CD14-positive monocyte (primary cell): ENCODE measurements at regions not wholly inside any gene's neighbourhood (a gene's known extent, or its start where the extent isn't known, plus 50 kb on each side); places are given as distances from the start of the nearest gene placed in this dataset.
A peak's percentile ranks its signal among the peaks of the same experiment; 100 is the strongest.

Experiments
- DNase-seq, 3 donors: peaks; one replicate each; pipeline ENCODE4 v3.0.0-alpha.2; 2011 to 2022
- H2AFZ ChIP-seq: 2 replicates; pipeline ENCODE4 v1.6.0; 2012; ENCODE audit warnings: mild to moderate bottlenecking, low read depth, low read length, inconsistent platforms; ENCODE audit not compliant: insufficient read depth, poor library complexity, severe bottlenecking
- H3K27ac ChIP-seq, 2 donors: 1 replicate in 1 of 2; 2 replicates in 1 of 2; pipeline ENCODE4 v1.5.1; 2012 to 2013; ENCODE audit warnings: low read length in 2 of 2, control low read depth in 1 of 2, inconsistent platforms in 1 of 2, low read depth in 1 of 2, mild to moderate bottlenecking in 1 of 2
- H3K27me3 ChIP-seq, 2 donors: one replicate each; pipeline versions ENCODE4 v1.6.0 to v1.6.1; 2011 to 2013; ENCODE audit warnings: low read length in 2 of 2; ENCODE audit not compliant: control insufficient read depth in 2 of 2, insufficient read depth in 2 of 2
- H3K36me3 ChIP-seq, 2 donors: replicated peaks in 1 of 2; 1 replicate in 1 of 2; 2 replicates in 1 of 2; pipeline versions ENCODE4 v1.5.1 to v1.6.1; 2012 to 2013; ENCODE audit warnings: low read length in 2 of 2, control low read depth in 1 of 2, inconsistent platforms in 1 of 2, mild to moderate bottlenecking in 1 of 2; ENCODE audit not compliant: insufficient read depth in 2 of 2, control insufficient read depth in 1 of 2
- H3K4me1 ChIP-seq, 2 donors: 1 replicate in 1 of 2; 2 replicates in 1 of 2; pipeline versions ENCODE4 v1.5.1 to v1.6.1; 2012 to 2013; ENCODE audit warnings: low read length in 2 of 2, control low read depth in 1 of 2, inconsistent platforms in 1 of 2, mild to moderate bottlenecking in 1 of 2, moderate library complexity in 1 of 2; ENCODE audit not compliant: insufficient read depth in 2 of 2, control insufficient read depth in 1 of 2
- H3K4me2 ChIP-seq: replicated peaks from 2 replicates; pipeline ENCODE3; 2012; ENCODE audit warnings: low read length, moderate library complexity, mild to moderate bottlenecking; ENCODE audit not compliant: poor library complexity, severe bottlenecking; ENCODE audit errors: extremely low read depth
- H3K4me3 ChIP-seq, 3 experiments: fragments of 200-600 bp in 1 of 3; sonication (generic) in 1 of 3; replicated peaks in 1 of 3; 1 replicate in 2 of 3; 2 replicates in 1 of 3; pipeline ENCODE4 v1.5.1; 2011 to 2013; ENCODE audit warnings: low read length in 3 of 3, mild to moderate bottlenecking in 3 of 3, control low read depth in 2 of 3, low read depth in 2 of 3, inconsistent platforms in 1 of 3, moderate library complexity in 1 of 3
- H3K79me2 ChIP-seq: 2 replicates; pipeline ENCODE4 v1.6.0; 2012; ENCODE audit warnings: mild to moderate bottlenecking, control low read depth, inconsistent platforms, low read length, moderate library complexity; ENCODE audit not compliant: insufficient read depth
- H3K9ac ChIP-seq: 2 replicates; pipeline ENCODE4 v1.6.0; 2017; ENCODE audit warnings: low read length, mild to moderate bottlenecking; ENCODE audit not compliant: insufficient read depth, poor library complexity, severe bottlenecking
- H3K9me3 ChIP-seq, 2 donors: replicated peaks in 1 of 2; 1 replicate in 1 of 2; 2 replicates in 1 of 2; pipeline versions ENCODE4 v1.5.1 to v1.6.1; 2012 to 2013; ENCODE audit warnings: low read length in 2 of 2, control low read depth in 1 of 2; ENCODE audit not compliant: control insufficient read depth in 1 of 2, insufficient read depth in 1 of 2
- H4K20me1 ChIP-seq: 2 replicates; pipeline ENCODE4 v1.6.0; 2012; ENCODE audit warnings: mild to moderate bottlenecking, low read length, control low read depth, moderate library complexity; ENCODE audit not compliant: insufficient read depth
- H3K27ac Mint-ChIP-seq, 7 donors: one replicate each; pipeline ENCODE4 v1.8.0; 2020; ENCODE audit warnings: mild to moderate bottlenecking in 7 of 7, mixed read lengths in 7 of 7, moderate library complexity in 6 of 7, inconsistent platforms in 2 of 7
- H3K27me3 Mint-ChIP-seq, 3 donors: one replicate each; pipeline ENCODE4 v1.8.0; 2021 to 2022; ENCODE audit warnings: low read depth in 3 of 3, mild to moderate bottlenecking in 3 of 3, mixed read lengths in 3 of 3, moderate library complexity in 3 of 3, inconsistent platforms in 1 of 3
- H3K36me3 Mint-ChIP-seq, 2 donors: one replicate each; pipeline ENCODE4 v1.8.0; 2020; ENCODE audit warnings: mixed read lengths in 2 of 2, inconsistent platforms in 1 of 2, mild to moderate bottlenecking in 1 of 2
- H3K4me1 Mint-ChIP-seq: one replicate; pipeline ENCODE4 v1.8.0; 2020; ENCODE audit warnings: mild to moderate bottlenecking, mixed read lengths
- H3K4me3 Mint-ChIP-seq, 2 donors: one replicate each; pipeline ENCODE4 v1.8.0; 2020; ENCODE audit warnings: mild to moderate bottlenecking in 2 of 2, mixed read lengths in 2 of 2, moderate library complexity in 1 of 2
- H3K9me3 Mint-ChIP-seq, 7 donors: one replicate each; pipeline ENCODE4 v1.8.0; 2020 to 2022; ENCODE audit warnings: mixed read lengths in 7 of 7, mild to moderate bottlenecking in 6 of 7, moderate library complexity in 6 of 7, inconsistent platforms in 2 of 7
- WGBS: methylation state at CpG from one replicate; pipeline ENCODE4 v1.1.5; 2013; ENCODE audit warnings: missing lambda C conversion rate; ENCODE audit not compliant: insufficient coverage; 5-methylcytosine and 5-hydroxymethylcytosine counted together
- intact Hi-C, 2 donors: fragments of 100-400 bp; cut with micrococcal nuclease; formaldehyde crosslinking; loops; one replicate each; pipeline versions ENCODE4 v1.15.0 to v1.15.1; 2023
- TF ChIP-seq, protein P1 (sequence below): fragments of 200-600 bp; IDR thresholded peaks from one replicate; pipeline ENCODE4 v1.8.0; 2022; ENCODE audit warnings: antibody characterized with exemption, mild to moderate bottlenecking

- Histone ChIP-seq H3K79me2 (no peaks in the 10 kb centered on the region), H3K27me3 (no peaks in the 10 kb centered on the region), H3K9ac (no peak overlapping the region), H3K4me3 (no peak overlapping the region), H3K4me1 (no peaks in the 10 kb centered on the region), H4K20me1 (no peaks in the 10 kb centered on the region), H3K9me3 (peaks cover 0 to 4% of the 10 kb centered on the region in 2 donors), H2AFZ (no peak overlapping the region), H3K27ac (no peak overlapping the region), H3K36me3 (no peaks in the 10 kb centered on the region), H3K4me2 (no peak overlapping the region)
- H3K27ac Mint-ChIP-seq: peak overlapping the region in 1 of 7 donors; percentile 2
- no peak for DNase-seq
- 100% methylated on average over 1 of the region's 9 CpGs for WGBS
- H3K4me3 Mint-ChIP-seq: no peak overlapping the region
- intact Hi-C loops: no loop called here
- H3K9me3 Mint-ChIP-seq: peaks cover 0 to 7% (median 5%) of the 10 kb centered on the region in 7 donors
- peaks cover 0 to 3% (median 0%) of the 10 kb centered on the region in 3 donors for H3K27me3 Mint-ChIP-seq
- no peaks in the 10 kb centered on the region for H3K4me1 Mint-ChIP-seq
- H3K36me3 Mint-ChIP-seq: no peaks in the 10 kb centered on the region
- TF ChIP-seq, protein P1, sequence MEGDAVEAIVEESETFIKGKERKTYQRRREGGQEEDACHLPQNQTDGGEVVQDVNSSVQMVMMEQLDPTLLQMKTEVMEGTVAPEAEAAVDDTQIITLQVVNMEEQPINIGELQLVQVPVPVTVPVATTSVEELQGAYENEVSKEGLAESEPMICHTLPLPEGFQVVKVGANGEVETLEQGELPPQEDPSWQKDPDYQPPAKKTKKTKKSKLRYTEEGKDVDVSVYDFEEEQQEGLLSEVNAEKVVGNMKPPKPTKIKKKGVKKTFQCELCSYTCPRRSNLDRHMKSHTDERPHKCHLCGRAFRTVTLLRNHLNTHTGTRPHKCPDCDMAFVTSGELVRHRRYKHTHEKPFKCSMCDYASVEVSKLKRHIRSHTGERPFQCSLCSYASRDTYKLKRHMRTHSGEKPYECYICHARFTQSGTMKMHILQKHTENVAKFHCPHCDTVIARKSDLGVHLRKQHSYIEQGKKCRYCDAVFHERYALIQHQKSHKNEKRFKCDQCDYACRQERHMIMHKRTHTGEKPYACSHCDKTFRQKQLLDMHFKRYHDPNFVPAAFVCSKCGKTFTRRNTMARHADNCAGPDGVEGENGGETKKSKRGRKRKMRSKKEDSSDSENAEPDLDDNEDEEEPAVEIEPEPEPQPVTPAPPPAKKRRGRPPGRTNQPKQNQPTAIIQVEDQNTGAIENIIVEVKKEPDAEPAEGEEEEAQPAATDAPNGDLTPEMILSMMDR: no peak
Measured at GRCh38 chr2:4140281-4140970, 437.1 kb downstream of the DCDC2C start.

GRCh38 chr2:4144731-4145130 lies 441.4 kb downstream of the DCDC2C start:
- Histone ChIP-seq H3K27me3 (no peaks in the 10 kb centered on the region), H3K4me1 (no peaks in the 10 kb centered on the region), H3K36me3 (no peaks in the 10 kb centered on the region), H3K4me2 (no peak overlapping the region), H2AFZ (no peak overlapping the region), H3K9me3 (peaks cover 0 to 2% of the 10 kb centered on the region in 2 donors), H3K4me3 (no peak overlapping the region), H3K27ac (no peak overlapping the region), H3K9ac (no peak overlapping the region), H3K79me2 (no peaks in the 10 kb centered on the region), H4K20me1 (no peaks in the 10 kb centered on the region)
- intact Hi-C loops: no loop called here
- Mint-ChIP-seq H3K27me3 (peaks cover 0 to 1% (median 0%) of the 10 kb centered on the region in 3 donors), H3K4me3 (no peak overlapping the region), H3K36me3 (no peaks in the 10 kb centered on the region), H3K27ac (no peak overlapping the region), H3K4me1 (no peaks in the 10 kb centered on the region), H3K9me3 (peaks cover 0 to 6% (median 2%) of the 10 kb centered on the region in 7 donors)
- no peak for DNase-seq
- no CpG with 5 or more reads among the region's 1 CpG for WGBS
- TF ChIP-seq, protein P1: no peak
